Progenitor cell of endocrine pancreas (in vitro differentiated cells): ENCODE measurements at regions not wholly inside any gene's neighbourhood (a gene's known extent, or its start where the extent isn't known, plus 50 kb on each side); places are given as distances from the start of the nearest gene placed in this dataset.

Source experiments
- DNase-seq: peaks from one replicate; pipeline ENCODE4 v3.0.0; 2021; ENCODE audit warnings: low spot score; ENCODE audit not compliant: unreplicated experiment
- H3K27ac Mint-ChIP-seq: 2 replicates; pipeline ENCODE4 v1.8.0; 2021; ENCODE audit warnings: mild to moderate bottlenecking, moderate library complexity, mixed read lengths
- H3K27me3 Mint-ChIP-seq: 2 replicates; pipeline ENCODE4 v1.8.0; 2021; ENCODE audit warnings: mixed read lengths
- H3K36me3 Mint-ChIP-seq: 2 replicates; pipeline ENCODE4 v1.8.0; 2022; ENCODE audit warnings: mixed read lengths; ENCODE audit not compliant: insufficient read depth
- H3K4me1 Mint-ChIP-seq: 2 replicates; pipeline ENCODE4 v1.8.0; 2021; ENCODE audit warnings: low read depth, mixed read lengths
- H3K4me3 Mint-ChIP-seq: 2 replicates; pipeline ENCODE4 v1.8.0; 2021; ENCODE audit warnings: low read depth, mild to moderate bottlenecking, moderate library complexity, mixed read lengths
- H3K9me3 Mint-ChIP-seq: 2 replicates; pipeline ENCODE4 v1.8.0; 2021; ENCODE audit warnings: low read depth, mixed read lengths
- CTCF ChIP-seq: fragments of 200-600 bp; sonication (generic); IDR thresholded peaks from one replicate; pipeline ENCODE4 v1.5.0; 2021; ENCODE audit warnings: antibody characterized with exemption, mild to moderate bottlenecking; ENCODE audit not compliant: unreplicated experiment

GRCh38 chr2:158904627-158905177 is 63.7 kb upstream of the TANC1 start:
- Mint-ChIP-seq H3K27ac (no peak overlapping the region), H3K4me3 (no peak overlapping the region), H3K4me1 (no peaks in the 10 kb centered on the region), H3K36me3 (no peaks in the 10 kb centered on the region), H3K27me3 (no peaks in the 10 kb centered on the region), H3K9me3 (no peaks in the 10 kb centered on the region)
- no peak for TF ChIP-seq CTCF
- DNase-seq: no peak

GRCh38 chr2:158905341-158905740 is 63.1 kb upstream of the TANC1 start:
- Mint-ChIP-seq H3K36me3 (no peaks in the 10 kb centered on the region), H3K4me3 (no peak overlapping the region), H3K4me1 (no peaks in the 10 kb centered on the region), H3K27me3 (no peaks in the 10 kb centered on the region), H3K27ac (no peak overlapping the region), H3K9me3 (no peaks in the 10 kb centered on the region)
- no peak for TF ChIP-seq CTCF
- no peak for DNase-seq

GRCh38 chr2:158905784-158906183 is 62.7 kb upstream of the TANC1 start:
- Mint-ChIP-seq H3K9me3 (no peaks in the 10 kb centered on the region), H3K36me3 (no peaks in the 10 kb centered on the region), H3K27ac (no peak overlapping the region), H3K4me1 (no peaks in the 10 kb centered on the region), H3K27me3 (no peaks in the 10 kb centered on the region), H3K4me3 (no peak overlapping the region)
- DNase-seq: no peak
- TF ChIP-seq CTCF: no peak

GRCh38 chr2:158907926-158908456 is 60.4 kb upstream of the TANC1 start:
- TF ChIP-seq CTCF: no peak
- Mint-ChIP-seq H3K4me3 (no peak overlapping the region), H3K27me3 (no peaks in the 10 kb centered on the region), H3K36me3 (no peaks in the 10 kb centered on the region), H3K9me3 (no peaks in the 10 kb centered on the region), H3K27ac (no peak overlapping the region), H3K4me1 (no peaks in the 10 kb centered on the region)
- no peak for DNase-seq

- H3K36me3 Mint-ChIP-seq: no peaks in the 10 kb centered on the region
- no peak for TF ChIP-seq CTCF
- no peak overlapping the region for H3K4me3 Mint-ChIP-seq
- H3K4me1 Mint-ChIP-seq: no peaks in the 10 kb centered on the region
- no peak overlapping the region for H3K27ac Mint-ChIP-seq
- no peak for DNase-seq
- H3K9me3 Mint-ChIP-seq: no peaks in the 10 kb centered on the region
- no peaks in the 10 kb centered on the region for H3K27me3 Mint-ChIP-seq
Observed at GRCh38 chr2:158912112-158912511, 56.3 kb upstream of the TANC1 start.
